IMR-90 (cell line): ENCODE measurements at regions not wholly inside any gene's neighbourhood (a gene's known extent, or its start where the extent isn't known, plus 50 kb on each side); places are given as distances from the start of the nearest gene placed in this dataset.
"Not testable (repeated sequence)": the region's sequence is repeated elsewhere in the genome, so short reads cannot be mapped to it uniquely, and the experiment has no call there.

Experiments used
- ATAC-seq: fragments of 200-7000 bp; cut with Tn5 transposase; 2 replicates; pipeline ENCODE4 v1.9.1; 2020; ENCODE audit warnings: low read depth, mild to moderate bottlenecking, moderate library complexity
- BruUV-seq: library from RNA; stranded (reverse); fragments of 400-500 nt; replicated peaks from 2 replicates; lab custom pipeline; 2021; lab: Mats Ljungman, UMichigan
- CTCF ChIA-PET: fragments of 300-600 bp; formaldehyde crosslinking; extraction: SDS; loops from one replicate; lab custom pipeline; 2021; ENCODE audit warnings: antibody characterized with exemption; lab: Yijun Ruan, JAX
- POLR2A ChIA-PET: fragments of 300-600 bp; sonication (Branson Sonifier 250); formaldehyde crosslinking; loops from one replicate; lab custom pipeline; 2022; ENCODE audit warnings: antibody characterized with exemption; ENCODE audit not compliant: unreplicated experiment; lab: Charles Lee
- DNase-seq: peaks from one replicate; pipeline ENCODE4 v3.0.0; 2013
- H2AFZ ChIP-seq: replicated peaks from 2 replicates; pipeline ENCODE3; 2013; ENCODE audit warnings: low read length, mild to moderate bottlenecking; ENCODE audit not compliant: poor library complexity
- H2AK5ac ChIP-seq: 2 replicates; pipeline ENCODE4 v1.6.1; 2013; ENCODE audit warnings: low read depth, low read length, inconsistent platforms
- H2AK9ac ChIP-seq: replicated peaks from 2 replicates; pipeline ENCODE3; 2013; ENCODE audit warnings: mild to moderate bottlenecking, low read depth, low read length, moderate library complexity; ENCODE audit not compliant: poor library complexity
- H2BK120ac ChIP-seq: 2 replicates; pipeline ENCODE4 v1.6.1; 2013; ENCODE audit warnings: low read depth, low read length, inconsistent platforms
- H2BK15ac ChIP-seq: 3 replicates; pipeline ENCODE4 v1.6.1; 2013; ENCODE audit warnings: low read depth, low read length, inconsistent platforms
- H2BK20ac ChIP-seq: 2 replicates; pipeline ENCODE4 v1.6.1; 2013; ENCODE audit warnings: low read depth, mild to moderate bottlenecking, inconsistent platforms, low read length, moderate library complexity
- H2BK5ac ChIP-seq: 2 replicates; pipeline ENCODE4 v1.6.1; 2013; ENCODE audit warnings: mild to moderate bottlenecking, low read depth, low read length, inconsistent platforms; ENCODE audit not compliant: poor library complexity, severe bottlenecking
- H3K14ac ChIP-seq: replicated peaks from 2 replicates; pipeline ENCODE4 v1.6.1; 2013; ENCODE audit warnings: low read depth, low read length, inconsistent platforms
- H3K18ac ChIP-seq: 2 replicates; pipeline ENCODE4 v1.6.1; 2013; ENCODE audit warnings: low read depth, low read length, control low read depth
- H3K23ac ChIP-seq: 2 replicates; pipeline ENCODE4 v1.6.1; 2013; ENCODE audit warnings: low read depth, low read length, inconsistent platforms
- H3K27ac ChIP-seq: 2 replicates; pipeline ENCODE4 v1.5.1; 2013; ENCODE audit warnings: mild to moderate bottlenecking, control low read depth, low read length; ENCODE audit not compliant: insufficient read depth
- H3K27me3 ChIP-seq: 2 replicates; pipeline ENCODE4 v1.6.1; 2013; ENCODE audit warnings: low read length; ENCODE audit not compliant: control insufficient read depth, insufficient read depth
- H3K36me3 ChIP-seq: 2 replicates; pipeline ENCODE4 v1.6.1; 2013; ENCODE audit warnings: low read length, mixed read lengths; ENCODE audit not compliant: control insufficient read depth, insufficient read depth
- H3K4ac ChIP-seq: 2 replicates; pipeline ENCODE4 v1.6.1; 2013; ENCODE audit warnings: low read depth, low read length, inconsistent platforms
- H3K4me1 ChIP-seq: 2 replicates; pipeline ENCODE4 v1.6.1; 2013; ENCODE audit warnings: low read length, mixed read lengths; ENCODE audit not compliant: control insufficient read depth, insufficient read depth
- H3K4me2 ChIP-seq: 2 replicates; pipeline ENCODE4 v1.6.1; 2013; ENCODE audit warnings: low read depth, mild to moderate bottlenecking, control low read depth, low read length, moderate library complexity
- H3K4me3 ChIP-seq: 2 replicates; pipeline ENCODE4 v1.5.1; 2013; ENCODE audit warnings: low read depth, mild to moderate bottlenecking, control low read depth, low read length, moderate library complexity; ENCODE audit not compliant: insufficient read depth
- H3K56ac ChIP-seq: 2 replicates; pipeline ENCODE4 v1.6.1; 2013; ENCODE audit warnings: low read length, inconsistent platforms; ENCODE audit not compliant: insufficient read depth; ENCODE audit errors: extremely low read depth
- H3K79me1 ChIP-seq, 2 experiments: 2 replicates each; pipeline ENCODE4 v1.6.1; 2013; ENCODE audit warnings: low read length in 2 of 2, inconsistent platforms in 1 of 2, low read depth in 1 of 2
- H3K9ac ChIP-seq: 2 replicates; pipeline ENCODE4 v1.6.1; 2013; ENCODE audit warnings: low read depth, low read length, control low read depth
- H3K9me1 ChIP-seq: 2 replicates; pipeline ENCODE4 v1.6.1; 2013; ENCODE audit warnings: low read length, inconsistent platforms; ENCODE audit not compliant: insufficient read depth
- H3K9me3 ChIP-seq: 2 replicates; pipeline ENCODE4 v1.6.1; 2013; ENCODE audit warnings: low read length; ENCODE audit not compliant: control insufficient read depth, insufficient read depth
- H4K20me1 ChIP-seq: 2 replicates; pipeline ENCODE4 v1.6.1; 2013; ENCODE audit warnings: low read length, inconsistent platforms; ENCODE audit not compliant: insufficient read depth
- H4K5ac ChIP-seq: 2 replicates; pipeline ENCODE4 v1.6.1; 2013; ENCODE audit warnings: mild to moderate bottlenecking, low read depth, low read length, control low read depth
- H4K8ac ChIP-seq, 2 experiments: 2 replicates each; pipeline ENCODE4 v1.6.1; 2013; ENCODE audit warnings: low read depth in 2 of 2, low read length in 2 of 2, control low read depth in 1 of 2, inconsistent platforms in 1 of 2
- H4K91ac ChIP-seq: 2 replicates; pipeline ENCODE4 v1.6.1; 2013; ENCODE audit warnings: low read depth, low read length, inconsistent platforms; ENCODE audit not compliant: insufficient read depth
- BHLHE40 ChIP-seq: fragments of 150-350 bp; IDR thresholded peaks from 2 replicates; pipeline ENCODE4 v1.6.1; 2016; ENCODE audit warnings: mild to moderate bottlenecking, low read depth, low read length
- CEBPB ChIP-seq: IDR thresholded peaks from 2 replicates; pipeline ENCODE4 v1.6.1; 2012; ENCODE audit warnings: low read depth, low read length, improper control_type of control experiment
- CHD1 ChIP-seq: IDR thresholded peaks from 2 replicates; pipeline ENCODE4 v1.6.1; 2012; ENCODE audit warnings: low read depth, low read length, improper control_type of control experiment
- CTCF ChIP-seq: conservative IDR thresholded peaks from 2 replicates; pipeline ENCODE4 v1.5.1; 2012; ENCODE audit warnings: mild to moderate bottlenecking, low read depth, low read length, improper control_type of control experiment
- MAFK ChIP-seq: IDR thresholded peaks from 2 replicates; pipeline ENCODE4 v1.6.1; 2012; ENCODE audit warnings: low read depth, low read length, improper control_type of control experiment
- MXI1 ChIP-seq: IDR thresholded peaks from 2 replicates; pipeline ENCODE4 v1.6.1; 2012; ENCODE audit warnings: low read depth, mild to moderate bottlenecking, low read length, moderate library complexity, borderline replicate concordance
- WGBS, 2 experiments: methylation state at CpG; one replicate each; pipeline versions ENCODE4 v1.1.5 to v1.1.7; 2013; ENCODE audit warnings: missing lambda C conversion rate in 2 of 2; ENCODE audit not compliant: insufficient read length in 1 of 2; ENCODE audit errors: extremely low coverage in 2 of 2; 5-methylcytosine and 5-hydroxymethylcytosine counted together
- dilution Hi-C: fragments of 300-500 bp; cut with HindIII; formaldehyde crosslinking; loops from one replicate; pipeline ENCODE4 v1.14.3; 2018; ENCODE audit warnings: low sequenced_read_pairs; ENCODE audit not compliant: unreplicated experiment
- in situ Hi-C: fragments of 300-500 bp; cut with MboI; formaldehyde crosslinking; loops from 3 replicates; pipeline ENCODE4 v1.14.3; 2019; ENCODE audit warnings: low sequenced_read_pairs, inconsistent platforms, mixed read lengths
- intact Hi-C: fragments of 100-400 bp; cut with micrococcal nuclease; formaldehyde crosslinking; loops from 2 replicates; pipeline ENCODE4 v1.10.0; 2022

- no peak overlapping the region for H2AK5ac ChIP-seq
- no peaks in the 10 kb centered on the region for H3K9me1 ChIP-seq
- no peak overlapping the region for H2BK120ac ChIP-seq
- H3K18ac ChIP-seq = no peak overlapping the region
- H4K5ac ChIP-seq = no peak overlapping the region
- no peak overlapping the region for H4K8ac ChIP-seq
- no peak overlapping the region for H2AK9ac ChIP-seq
- H3K79me1 ChIP-seq = no peaks in the 10 kb centered on the region
- no TSS peak for BruUV-seq
- H2AFZ ChIP-seq = no peak overlapping the region
- no peak overlapping the region for H3K4me2 ChIP-seq
- no peaks in the 10 kb centered on the region for H3K4me1 ChIP-seq
- ATAC-seq (no peak), DNase-seq (no peak)
- H3K56ac ChIP-seq = no peak overlapping the region
- H2BK15ac ChIP-seq = no peak overlapping the region
- H3K4me3 ChIP-seq = no peak overlapping the region
- no peaks in the 10 kb centered on the region for H4K20me1 ChIP-seq
- no peak overlapping the region for H3K14ac ChIP-seq
- no peak overlapping the region for H3K4ac ChIP-seq
- intact Hi-C loops (no loop called here), in situ Hi-C loops (no loop called here), dilution Hi-C loops (no loop called here)
- no peaks in the 10 kb centered on the region for H3K27me3 ChIP-seq
- peaks cover 3% of the 10 kb centered on the region; the same call in 1 of the 2 replicates for H3K9me3 ChIP-seq
- no peak overlapping the region for H4K91ac ChIP-seq
- H3K23ac ChIP-seq = no peak overlapping the region
- H3K9ac ChIP-seq = no peak overlapping the region
- ChIA-PET CTCF (no interaction called here), POLR2A (no interaction called here)
- no peak overlapping the region for H3K27ac ChIP-seq
- no peak overlapping the region for H2BK20ac ChIP-seq
- no peaks in the 10 kb centered on the region for H3K36me3 ChIP-seq
- TF ChIP-seq CHD1 (no peak), MAFK (peak; percentile 83), BHLHE40 (no peak), MXI1 (no peak), CEBPB (no peak), CTCF (no peak)
- no CpG with 5 or more reads among the region's 2 CpGs for WGBS, 2 experiments
- no peak overlapping the region for H2BK5ac ChIP-seq
Measured at GRCh38 chr21:20292280-20292679, 705.9 kb upstream of the NCAM2 start.

- CTCF ChIA-PET, BruUV-seq, H4K91ac ChIP-seq, H3K18ac ChIP-seq, H4K20me1 ChIP-seq, H3K4me1 ChIP-seq, H2BK15ac ChIP-seq, H3K56ac ChIP-seq, H3K4ac ChIP-seq, H3K4me2 ChIP-seq, dilution Hi-C loops, POLR2A ChIA-PET, H2BK5ac ChIP-seq, H3K9me3 ChIP-seq, H3K9me1 ChIP-seq, H3K14ac ChIP-seq, H3K27ac ChIP-seq, H3K23ac ChIP-seq, ATAC-seq, H2AK5ac ChIP-seq, H3K9ac ChIP-seq, H3K4me3 ChIP-seq, intact Hi-C loops, H3K27me3 ChIP-seq, H2AK9ac ChIP-seq, H2BK20ac ChIP-seq, H3K79me1 ChIP-seq, H4K5ac ChIP-seq, in situ Hi-C loops, H3K36me3 ChIP-seq, H2AFZ ChIP-seq, DNase-seq, H2BK120ac ChIP-seq, H4K8ac ChIP-seq: not testable (repeated sequence)
- no CpG with 5 or more reads among the region's 5 CpGs for WGBS, 2 experiments
Measured at GRCh38 chr21:20292854-20293253, 705.4 kb upstream of the NCAM2 start.
